Activated T-helper 1 cell treated with anti-CD3 and anti-CD28 coated beads, Interleukin-2, amount 50 U/mL, for 16 hours (primary cell): ENCODE measurements at regions not wholly inside any gene's neighbourhood (a gene's known extent, or its start where the extent isn't known, plus 50 kb on each side); places are given as distances from the start of the nearest gene placed in this dataset.
A peak's percentile ranks its signal among the peaks of the same experiment; 100 is the strongest.
"Not testable (repeated sequence)": the region's sequence is repeated elsewhere in the genome, so short reads cannot be mapped to it uniquely, and the experiment has no call there.

Experiments
- DNase-seq, 2 donors: peaks; one replicate each; pipeline ENCODE4 v3.0.0-alpha.2; 2020; ENCODE audit warnings: low read depth in 1 of 2, low spot score in 1 of 2

DNA sequence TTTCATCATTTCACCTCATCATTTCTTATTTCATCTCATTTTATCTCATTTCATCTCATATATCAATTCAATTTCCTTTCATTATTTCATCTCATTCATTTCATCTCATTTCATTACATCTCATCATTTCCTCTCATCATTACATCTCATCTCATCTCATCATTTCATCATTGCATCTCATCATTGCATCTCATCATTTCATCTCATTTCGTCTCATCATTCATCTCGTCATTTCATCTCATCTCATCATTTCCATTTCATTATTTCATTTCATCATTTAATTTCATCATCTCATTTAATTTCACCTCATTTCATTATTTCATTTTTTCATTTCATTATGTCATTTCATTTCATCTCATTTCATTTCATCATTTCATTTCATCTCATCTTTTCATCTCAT, 168.5 kb upstream of the FAM72C start:
- not testable (repeated sequence) for DNase-seq

DNA sequence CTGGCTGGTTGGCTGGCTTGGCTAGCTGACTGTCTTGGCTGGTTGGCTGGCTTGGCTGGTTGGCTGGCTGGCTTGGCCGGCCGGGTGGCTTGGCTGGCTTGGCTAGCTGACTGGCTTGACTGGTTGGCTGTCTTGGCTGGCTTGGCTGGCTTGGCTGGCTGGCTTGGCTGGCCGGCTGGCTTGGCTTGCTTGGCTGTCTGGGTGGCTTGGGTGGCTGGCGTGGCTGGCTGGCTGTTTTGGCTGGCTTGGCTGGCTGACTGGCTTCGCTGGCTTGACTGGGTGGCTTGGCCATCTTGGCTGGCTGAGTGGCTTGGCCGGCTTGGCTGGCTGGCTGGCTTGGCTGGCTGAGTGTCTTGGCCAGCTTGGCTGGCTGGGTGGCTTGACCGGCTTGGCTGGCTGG, 133.2 kb upstream of the FAM72C start:
- DNase-seq, result peak in 1 of 2 donors; percentile 3

DNA sequence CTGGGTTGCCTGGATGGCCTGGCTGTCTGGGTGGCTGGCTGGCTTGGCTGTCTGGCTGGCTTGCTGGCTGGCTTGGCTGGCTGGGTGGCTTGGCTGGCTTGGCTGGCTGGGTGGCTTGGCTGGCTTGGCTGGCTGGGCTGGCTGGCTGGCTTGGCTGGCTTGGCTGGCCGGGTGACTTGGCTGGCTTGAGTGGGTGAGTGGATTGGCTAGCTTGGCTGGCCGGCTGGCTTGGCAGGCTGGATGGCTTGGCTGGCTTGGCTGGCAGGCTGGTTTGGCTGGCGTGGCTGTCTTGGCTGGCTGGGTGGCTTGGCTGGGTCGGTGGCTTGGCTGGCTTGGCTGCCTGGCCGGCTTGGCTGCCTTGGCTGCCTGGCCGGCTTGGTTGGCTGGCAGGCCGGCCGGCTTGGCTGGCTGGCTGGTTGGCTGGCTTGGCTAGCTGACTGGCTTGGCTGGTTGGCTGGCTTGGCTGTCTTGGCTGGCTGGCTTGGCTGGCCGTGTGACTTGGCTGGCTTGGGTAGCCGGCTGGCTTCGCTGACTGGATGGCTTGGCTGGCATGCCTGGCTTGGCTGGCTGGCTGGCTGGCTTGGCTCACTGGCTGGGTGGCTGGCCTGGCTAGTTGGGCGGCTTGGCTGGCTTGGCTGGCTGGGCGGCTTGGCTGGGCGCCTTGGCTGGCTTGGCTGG, 132.4 kb upstream of the FAM72C start:
- DNase-seq, result peak; percentile 40 to 56

DNA sequence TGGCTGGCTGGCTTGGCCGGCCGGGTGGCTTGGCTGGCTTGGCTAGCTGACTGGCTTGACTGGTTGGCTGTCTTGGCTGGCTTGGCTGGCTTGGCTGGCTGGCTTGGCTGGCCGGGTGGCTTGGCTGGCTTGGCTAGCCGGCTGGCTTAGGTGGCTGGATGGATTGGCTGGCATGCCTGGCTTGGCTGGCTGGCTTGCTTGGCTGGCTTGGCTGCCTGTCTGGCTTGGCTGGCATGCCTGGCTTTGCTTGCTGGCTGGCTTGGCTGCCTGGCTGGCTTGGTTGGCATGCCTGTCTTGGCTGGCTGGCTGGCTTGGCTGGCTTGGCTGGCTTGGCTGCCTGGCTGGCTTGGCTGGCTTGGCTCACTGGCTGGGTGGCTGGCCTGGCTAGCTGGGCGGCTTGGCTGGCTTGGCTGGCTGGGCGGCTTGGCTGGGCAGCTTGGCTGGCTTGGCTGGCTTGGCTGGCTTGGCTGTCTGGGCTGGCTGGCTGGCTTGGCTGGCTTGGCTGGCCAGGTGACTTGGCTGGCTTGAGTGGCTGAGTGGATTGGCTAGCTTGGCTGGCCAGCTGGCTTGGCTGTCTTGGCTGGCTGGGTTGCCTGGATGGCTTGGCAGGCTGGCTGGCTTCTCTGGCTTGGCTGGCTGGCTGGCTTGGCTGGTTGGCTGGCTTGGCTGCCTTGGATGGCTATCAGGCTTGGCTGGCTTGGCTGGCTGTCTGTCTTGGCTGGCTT, 131.5 kb upstream of the FAM72C start:
- DNase-seq, result peak; percentile 27 to 61

DNA sequence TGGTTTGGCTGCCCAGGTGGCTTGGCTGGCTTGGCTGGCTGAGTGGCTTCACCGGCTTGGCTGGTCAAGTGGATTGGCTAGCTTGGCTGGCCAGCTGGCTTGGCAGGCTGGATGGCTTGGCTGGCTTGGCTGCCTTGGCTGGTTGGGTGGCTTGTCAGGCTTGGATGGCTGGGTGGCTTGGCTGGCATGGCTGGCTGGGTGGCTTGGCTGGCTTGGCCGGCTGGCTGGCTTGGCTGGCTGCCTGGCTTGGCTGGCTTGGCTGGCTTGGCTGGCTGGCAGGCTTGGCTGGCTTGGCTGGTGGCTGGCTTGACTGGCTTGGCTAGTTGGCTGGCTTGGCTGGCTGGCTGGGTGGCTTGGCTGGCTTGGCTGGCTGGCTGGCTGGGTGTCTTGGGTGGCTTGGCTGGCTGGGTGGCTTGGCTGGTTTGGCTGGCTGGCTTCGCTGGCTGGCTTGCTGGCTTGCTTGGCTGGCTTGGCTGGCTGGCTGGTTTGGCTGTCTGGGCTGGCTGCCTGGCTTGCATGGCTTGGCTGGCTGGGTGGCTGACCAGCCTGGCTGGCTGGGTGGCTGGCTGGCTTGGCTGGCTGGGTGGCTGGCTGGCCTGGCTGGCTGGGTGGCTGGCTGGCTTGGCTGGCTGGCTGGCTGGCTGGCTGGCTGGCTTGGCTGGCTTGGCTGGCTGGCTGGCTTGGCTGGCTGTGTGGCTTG, 130.4 kb upstream of the FAM72C start:
- peak in 1 of 2 donors; percentile 10 for DNase-seq

GRCh38 chr1:144101397-144102045, 129.7 kb upstream of the FAM72C start:
- peak; percentile 1 to 14 for DNase-seq

- DNase-seq, result peak in 1 of 2 donors; percentile 31
These were observed 105.5 kb upstream of the FAM72C start for GRCh38 chr1:144077167-144077841.

- DNase-seq, result peak in 1 of 2 donors; percentile 2
These were observed 104.9 kb upstream of the FAM72C start for GRCh38 chr1:144076646-144077045.

- DNase-seq, result not testable (repeated sequence)
These were observed 98.7 kb upstream of the FAM72C start for GRCh38 chr1:144070394-144071053.

GRCh38 chr1:144067042-144067441, 95.3 kb upstream of the FAM72C start:
- DNase-seq, result not testable (repeated sequence)

- not testable (repeated sequence) for DNase-seq
These were observed 94.5 kb upstream of the FAM72C start for GRCh38 chr1:144066071-144066813.

DNA sequence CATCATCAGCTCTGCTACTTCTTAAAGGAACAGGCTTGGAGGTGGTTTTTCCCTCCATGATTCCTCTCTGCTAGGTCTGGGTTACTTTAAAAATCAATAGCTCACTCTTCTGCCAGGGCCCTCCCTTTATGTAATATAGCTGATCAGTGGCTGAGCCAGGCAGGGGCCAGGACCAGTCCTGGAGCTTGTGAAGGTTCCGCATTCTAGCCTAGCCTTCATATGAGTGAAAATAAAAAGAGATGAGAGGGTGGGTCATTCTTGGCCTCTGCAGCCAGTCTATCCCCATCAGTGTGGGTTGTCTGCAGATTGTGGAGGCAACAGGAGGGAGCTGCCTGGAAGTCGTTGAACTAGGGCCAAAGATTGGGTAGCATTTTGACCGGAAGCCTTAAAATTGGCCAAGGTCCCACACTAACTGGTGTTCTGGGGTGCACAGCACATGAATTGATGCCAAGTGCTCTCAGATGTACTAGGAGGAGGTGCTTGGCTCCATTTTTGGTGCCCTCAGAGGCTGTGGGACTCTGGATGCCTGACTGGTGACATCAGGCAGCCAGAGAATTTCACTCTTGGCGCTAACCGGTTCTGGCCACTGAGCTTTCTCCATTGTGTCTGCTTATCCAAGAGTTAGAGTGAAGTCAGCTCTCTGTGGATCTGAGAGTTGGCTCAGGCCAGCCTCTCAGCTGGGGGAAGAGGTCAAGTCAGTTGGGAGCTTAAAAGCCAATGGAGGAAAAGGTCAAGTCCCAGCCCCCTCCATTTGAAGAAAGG, 93.7 kb upstream of the FAM72C start:
- DNase-seq, result not testable (repeated sequence)

GRCh38 chr1:144049365-144049764, 77.6 kb upstream of the FAM72C start:
- not testable (repeated sequence) for DNase-seq

- not testable (repeated sequence) for DNase-seq
These were observed 74.9 kb upstream of the FAM72C start for GRCh38 chr1:144046645-144047044.

DNA sequence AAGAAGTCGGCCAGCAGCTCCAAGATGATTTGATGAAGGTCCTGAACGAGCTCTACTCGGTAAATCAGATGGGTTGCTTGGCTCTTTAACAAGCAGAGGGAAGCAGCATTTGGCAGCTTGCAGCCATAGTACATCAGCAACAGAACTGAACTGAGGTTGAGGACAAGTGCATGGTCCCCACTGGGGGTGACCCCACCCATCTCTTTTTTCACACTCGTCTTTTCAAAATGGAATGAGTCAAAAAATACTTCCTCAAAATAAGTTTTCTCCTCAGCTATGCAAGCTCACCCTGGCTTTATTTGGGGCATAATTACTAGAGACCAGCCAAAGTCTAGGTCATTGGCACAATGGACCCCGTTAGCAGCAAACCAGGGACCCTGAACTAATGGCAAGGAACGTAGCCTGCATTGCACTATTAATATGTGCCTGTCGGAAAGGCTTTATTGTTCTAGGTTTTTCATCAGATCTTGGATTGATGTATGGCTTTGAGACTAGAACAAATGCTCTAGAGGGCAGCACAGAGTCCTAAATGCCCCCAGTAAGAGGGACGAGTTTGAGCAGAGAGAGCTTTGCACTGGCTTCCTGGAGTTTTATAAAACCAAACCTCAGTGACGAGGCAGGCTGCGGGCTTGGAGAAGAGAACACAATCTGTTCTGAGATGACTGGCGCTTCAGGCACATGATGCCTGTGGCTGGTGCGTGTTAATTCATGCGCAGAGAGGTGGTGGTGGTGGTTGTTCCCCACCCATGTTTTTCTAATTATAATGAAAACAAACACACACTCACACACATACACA, 74.2 kb upstream of the FAM72C start:
- DNase-seq, result not testable (repeated sequence)

DNA sequence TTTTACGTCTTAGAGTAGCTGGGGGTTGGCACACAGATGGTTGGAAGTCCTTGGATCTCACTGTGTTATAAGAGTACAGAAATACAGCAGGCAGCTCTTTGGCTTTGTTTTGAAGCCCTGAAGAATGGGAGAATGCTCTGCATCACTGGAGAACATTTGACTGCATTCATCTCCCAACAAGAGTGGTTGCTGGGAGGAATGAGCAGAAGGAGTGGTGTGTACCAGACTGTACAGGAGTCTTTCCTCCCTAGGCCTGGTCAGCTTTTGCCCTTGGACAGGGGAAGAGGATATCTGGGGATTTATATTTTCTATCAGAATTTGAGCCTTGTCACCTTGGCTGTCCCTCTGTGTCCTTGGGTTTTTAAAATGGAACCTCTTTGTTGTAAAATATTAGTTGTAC, 70.5 kb upstream of the FAM72C start:
- not testable (repeated sequence) for DNase-seq

DNA sequence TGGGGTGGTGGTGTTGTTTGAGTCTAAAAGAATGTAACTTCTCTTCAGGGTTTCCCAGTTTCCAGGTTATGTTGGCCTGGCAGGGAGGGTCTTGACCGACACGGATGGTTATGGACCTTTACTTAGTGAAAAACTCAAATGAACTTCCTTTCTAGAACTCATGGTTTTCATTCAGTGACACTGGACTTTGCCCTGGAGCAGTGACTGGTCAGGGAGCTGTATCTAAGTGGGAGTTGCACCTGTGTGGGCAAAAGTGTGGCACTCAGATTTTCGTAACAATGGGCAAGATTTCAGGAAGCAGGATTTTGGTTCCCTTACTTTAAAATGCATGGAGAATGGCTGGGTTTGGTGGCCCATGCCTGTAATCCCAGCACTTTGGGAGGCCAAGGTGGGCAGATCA, 68.5 kb upstream of the FAM72C start:
- not testable (repeated sequence) for DNase-seq

DNA sequence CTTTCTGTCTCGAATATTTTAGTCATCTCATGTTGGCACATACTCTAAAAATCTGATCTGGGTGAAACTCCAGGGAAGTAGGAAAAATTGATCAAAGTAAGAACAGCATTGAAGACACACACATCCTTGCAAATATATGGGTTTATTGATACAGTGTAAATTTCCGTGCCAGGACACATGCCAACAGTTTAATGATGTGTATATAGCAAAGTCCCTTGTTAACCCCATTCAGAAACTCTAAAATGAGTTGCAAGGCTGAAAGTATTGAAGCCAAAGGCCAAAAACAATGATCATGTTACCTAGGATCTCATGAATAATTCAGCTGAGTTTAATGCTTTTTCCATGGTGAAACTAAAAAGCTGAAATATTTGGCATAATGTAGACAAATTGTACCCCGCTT, 62.3 kb upstream of the FAM72C start:
- DNase-seq, result not testable (repeated sequence)
